GM23338 (cell line): ENCODE measurements at regions not wholly inside any gene's neighbourhood (a gene's known extent, or its start where the extent isn't known, plus 50 kb on each side); places are given as distances from the start of the nearest gene placed in this dataset.

Source experiments
- ATAC-seq: fragments of 200-7000 bp; cut with Tn5 transposase; 3 replicates; pipeline ENCODE4 v1.9.1; 2020
- DNase-seq: peaks from one replicate; pipeline ENCODE4 v3.0.0-alpha.2; 2015; ENCODE audit warnings: low spot score
- H2AFZ ChIP-seq: fragments of 200-600 bp; sonication (generic); 2 replicates; pipeline ENCODE4 v1.8.0; 2016; ENCODE audit warnings: antibody characterized with exemption, mild to moderate bottlenecking, moderate library complexity
- H3F3A ChIP-seq: fragments of 200-600 bp; sonication (generic); replicated peaks from 2 replicates; pipeline ENCODE4 v1.8.0; 2017; ENCODE audit warnings: antibody characterized with exemption, mixed run types, low read depth
- H3K27ac ChIP-seq: fragments of 200-600 bp; sonication (generic); 2 replicates; pipeline ENCODE4 v1.6.1; 2016; ENCODE audit warnings: low read depth
- H3K27me3 ChIP-seq: fragments of 200-600 bp; sonication (generic); 2 replicates; pipeline ENCODE4 v1.8.0; 2016; ENCODE audit warnings: mild to moderate bottlenecking, mixed run types, moderate library complexity; ENCODE audit not compliant: insufficient read depth
- H3K36me3 ChIP-seq: fragments of 200-600 bp; sonication (generic); 2 replicates; pipeline ENCODE4 v1.8.0; 2016; ENCODE audit warnings: mild to moderate bottlenecking; ENCODE audit not compliant: insufficient read depth
- H3K4me1 ChIP-seq: fragments of 200-600 bp; sonication (generic); 2 replicates; pipeline ENCODE4 v1.8.0; 2016; ENCODE audit warnings: mild to moderate bottlenecking, moderate library complexity; ENCODE audit not compliant: insufficient read depth
- H3K4me2 ChIP-seq: fragments of 200-600 bp; sonication (generic); 2 replicates; pipeline ENCODE4 v1.7.1; 2017; ENCODE audit warnings: mixed run types
- H3K4me3 ChIP-seq: fragments of 200-600 bp; sonication (generic); 2 replicates; pipeline ENCODE4 v1.6.1; 2016; ENCODE audit warnings: mixed run types
- H3K79me2 ChIP-seq: fragments of 200-600 bp; sonication (generic); replicated peaks from 2 replicates; pipeline ENCODE4 v1.8.0; 2017; ENCODE audit warnings: mild to moderate bottlenecking; ENCODE audit not compliant: insufficient read depth
- H3K9me2 ChIP-seq: fragments of 200-600 bp; sonication (generic); 2 replicates; pipeline ENCODE4 v1.8.0; 2017; ENCODE audit not compliant: insufficient read depth
- H4K20me1 ChIP-seq: fragments of 200-600 bp; sonication (generic); replicated peaks from 2 replicates; pipeline ENCODE4 v1.8.0; 2017; ENCODE audit warnings: mild to moderate bottlenecking; ENCODE audit not compliant: insufficient read depth
- H3K27ac Mint-ChIP-seq: 2 replicates; pipeline ENCODE4 v1.8.0; 2020; ENCODE audit warnings: inconsistent platforms, mild to moderate bottlenecking, moderate library complexity, mixed read lengths
- H3K27me3 Mint-ChIP-seq: 3 replicates; pipeline ENCODE4 v1.8.0; 2022; ENCODE audit warnings: low read depth, mild to moderate bottlenecking, moderate library complexity, mixed read lengths, inconsistent platforms; ENCODE audit not compliant: insufficient read depth, poor library complexity
- H3K36me3 Mint-ChIP-seq: 3 replicates; pipeline ENCODE4 v1.8.0; 2021; ENCODE audit warnings: low read depth, mild to moderate bottlenecking, inconsistent platforms, moderate library complexity, mixed read lengths
- H3K4me1 Mint-ChIP-seq: 3 replicates; pipeline ENCODE4 v1.8.0; 2020; ENCODE audit warnings: mild to moderate bottlenecking, inconsistent platforms, mixed read lengths
- H3K4me3 Mint-ChIP-seq: 3 replicates; pipeline ENCODE4 v1.8.0; 2021; ENCODE audit warnings: moderate library complexity, mild to moderate bottlenecking, inconsistent platforms, mixed read lengths
- H3K9me3 Mint-ChIP-seq: 3 replicates; pipeline ENCODE4 v1.8.0; 2020; ENCODE audit warnings: moderate library complexity, mild to moderate bottlenecking, inconsistent platforms, mixed read lengths
- CTCF ChIP-seq, 2 experiments: fragments of 200-600 bp in 1 of 2; sonication (generic) in 1 of 2; conservative IDR thresholded peaks; 2 replicates each; pipeline versions ENCODE4 v1.5.1 to v1.6.1; 2016 to 2017; ENCODE audit warnings: antibody characterized with exemption in 2 of 2, low read depth in 2 of 2, mild to moderate bottlenecking in 2 of 2, moderate library complexity in 1 of 2
- EZH2phosphoT487 ChIP-seq: fragments of 200-600 bp; sonication (generic); IDR thresholded peaks from one replicate; pipeline ENCODE4 v1.8.1; 2018; ENCODE audit warnings: antibody characterized with exemption; ENCODE audit not compliant: unreplicated experiment
- STAT1 ChIP-seq: IDR thresholded peaks from one replicate; pipeline ENCODE4 v1.6.1; 2016; ENCODE audit warnings: antibody characterized with exemption; ENCODE audit not compliant: unreplicated experiment
- ZNF462 ChIP-seq: fragments of 250-450 bp; sonication (Bioruptor Pico); IDR thresholded peaks from 2 replicates; pipeline ENCODE4 v1.5.0; 2020; ENCODE audit warnings: mild to moderate bottlenecking, moderate library complexity

GRCh38 chr1:114323959-114324661, 170.4 kb upstream of the SYT6 start (continued):
- no peak for TF ChIP-seq ZNF462 (CRISPR knock-in tag)
- no peak for TF ChIP-seq STAT1
- no peak for TF ChIP-seq CTCF (conservative IDR thresholded peaks at IDR 0.05; ENCODE audit: low read depth in 2 of 2)

GRCh38 chr1:114322734-114323133, 169.1 kb upstream of the SYT6 start:
- Histone ChIP-seq H3F3A (no peaks in the 10 kb centered on the region), H3K36me3 (no peaks in the 10 kb centered on the region), H3K27ac (no peak overlapping the region), H3K4me2 (no peak overlapping the region), H3K79me2 (no peaks in the 10 kb centered on the region), H3K9me2 (0 out of 2 replicates have a peak, but pooled peaks cover 7% of the 10 kb centered on the region), H3K4me3 (no peak overlapping the region), H2AFZ (no peak overlapping the region), H3K27me3 (no peaks in the 10 kb centered on the region; the same call in 1 of the 2 replicates), H3K4me1 (no peaks in the 10 kb centered on the region), H4K20me1 (no peaks in the 10 kb centered on the region)
- peaks cover 6% of the 10 kb centered on the region for H3K27me3 Mint-ChIP-seq
- no peak for TF ChIP-seq EZH2phosphoT487
- no peak overlapping the region for H3K4me3 Mint-ChIP-seq
- DNase-seq (no peak), ATAC-seq (no peak)
- no peaks in the 10 kb centered on the region; the same call in 2 of the 3 replicates for H3K36me3 Mint-ChIP-seq
- no peak overlapping the region for H3K27ac Mint-ChIP-seq
- H3K9me3 Mint-ChIP-seq: peaks cover 13% of the 10 kb centered on the region
- H3K4me1 Mint-ChIP-seq: no peaks in the 10 kb centered on the region
